Activated T-helper 17 cell treated with anti-CD3 and anti-CD28 coated beads, Interleukin-2, amount 50 U/mL, for 72 hours (primary cell): ENCODE measurements at regions not wholly inside any gene's neighbourhood (a gene's known extent, or its start where the extent isn't known, plus 50 kb on each side); places are given as distances from the start of the nearest gene placed in this dataset.

Source experiments
- ATAC-seq: fragments of 150-1000 bp; cut with Tn5 transposase; replicated peaks from 2 replicates; pipeline ENCODE4 v1.10.0; 2021; ENCODE audit warnings: mild to moderate bottlenecking, moderate library complexity
- H3K27ac Mint-ChIP-seq: one replicate; pipeline ENCODE4 v1.8.0; 2022; ENCODE audit warnings: mixed read lengths
- H3K27me3 Mint-ChIP-seq: one replicate; pipeline ENCODE4 v1.8.0; 2022; ENCODE audit warnings: mixed read lengths
- H3K36me3 Mint-ChIP-seq: one replicate; pipeline ENCODE4 v1.8.0; 2022; ENCODE audit warnings: low read depth, mild to moderate bottlenecking, mixed read lengths
- H3K4me1 Mint-ChIP-seq: one replicate; pipeline ENCODE4 v1.8.0; 2022; ENCODE audit warnings: mixed read lengths
- H3K4me3 Mint-ChIP-seq: one replicate; pipeline ENCODE4 v1.8.0; 2022; ENCODE audit warnings: mild to moderate bottlenecking, mixed read lengths
- H3K9me3 Mint-ChIP-seq: one replicate; pipeline ENCODE4 v1.8.0; 2022; ENCODE audit warnings: mixed read lengths

DNA sequence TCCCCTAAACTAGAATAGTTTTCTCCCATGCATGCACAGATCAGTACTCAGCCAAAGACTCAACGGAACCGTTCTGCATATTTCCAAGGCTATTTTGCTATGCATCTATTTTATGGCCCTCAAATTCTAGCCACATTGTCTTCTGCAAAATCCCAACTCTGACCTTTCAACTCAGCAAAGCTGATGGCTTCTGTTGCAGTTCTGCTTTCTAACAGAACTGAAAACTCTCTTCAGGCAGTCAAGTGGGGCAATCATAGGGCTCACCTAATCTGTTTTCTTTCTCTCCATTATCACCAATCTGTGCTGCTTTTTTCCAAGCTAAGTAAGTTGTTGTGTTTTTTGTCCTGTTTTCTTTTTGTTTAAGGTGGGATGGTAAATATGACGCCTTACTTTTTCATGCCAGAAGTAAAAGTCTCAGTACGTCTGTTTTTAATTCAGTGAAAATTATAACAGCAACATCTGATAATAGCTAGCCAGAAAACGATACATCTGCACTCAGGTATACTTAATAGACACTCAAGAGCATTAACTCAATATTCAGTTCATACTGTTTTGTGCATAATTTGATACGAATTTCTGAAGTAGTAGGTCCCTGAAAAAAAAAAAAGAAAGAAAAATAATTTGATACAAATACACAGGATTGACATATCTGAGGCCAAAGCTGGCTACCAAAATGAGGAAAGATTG is 454.3 kb downstream of the TLE1 start:
- H3K27me3 Mint-ChIP-seq, result no peaks in the 10 kb centered on the region
- no peak overlapping the region for H3K4me3 Mint-ChIP-seq
- no peaks in the 10 kb centered on the region for H3K36me3 Mint-ChIP-seq
- peaks cover 12% of the 10 kb centered on the region for H3K9me3 Mint-ChIP-seq
- no peaks in the 10 kb centered on the region for H3K4me1 Mint-ChIP-seq
- no peak overlapping the region for H3K27ac Mint-ChIP-seq
- no peak for ATAC-seq

GRCh38 chr9:81231011-81231410 is 458.3 kb downstream of the TLE1 start:
- H3K27me3 Mint-ChIP-seq, result no peaks in the 10 kb centered on the region
- no peak overlapping the region for H3K27ac Mint-ChIP-seq
- no peaks in the 10 kb centered on the region for H3K36me3 Mint-ChIP-seq
- ATAC-seq, result no peak
- peaks cover 12% of the 10 kb centered on the region for H3K9me3 Mint-ChIP-seq
- no peaks in the 10 kb centered on the region for H3K4me1 Mint-ChIP-seq
- no peak overlapping the region for H3K4me3 Mint-ChIP-seq

DNA sequence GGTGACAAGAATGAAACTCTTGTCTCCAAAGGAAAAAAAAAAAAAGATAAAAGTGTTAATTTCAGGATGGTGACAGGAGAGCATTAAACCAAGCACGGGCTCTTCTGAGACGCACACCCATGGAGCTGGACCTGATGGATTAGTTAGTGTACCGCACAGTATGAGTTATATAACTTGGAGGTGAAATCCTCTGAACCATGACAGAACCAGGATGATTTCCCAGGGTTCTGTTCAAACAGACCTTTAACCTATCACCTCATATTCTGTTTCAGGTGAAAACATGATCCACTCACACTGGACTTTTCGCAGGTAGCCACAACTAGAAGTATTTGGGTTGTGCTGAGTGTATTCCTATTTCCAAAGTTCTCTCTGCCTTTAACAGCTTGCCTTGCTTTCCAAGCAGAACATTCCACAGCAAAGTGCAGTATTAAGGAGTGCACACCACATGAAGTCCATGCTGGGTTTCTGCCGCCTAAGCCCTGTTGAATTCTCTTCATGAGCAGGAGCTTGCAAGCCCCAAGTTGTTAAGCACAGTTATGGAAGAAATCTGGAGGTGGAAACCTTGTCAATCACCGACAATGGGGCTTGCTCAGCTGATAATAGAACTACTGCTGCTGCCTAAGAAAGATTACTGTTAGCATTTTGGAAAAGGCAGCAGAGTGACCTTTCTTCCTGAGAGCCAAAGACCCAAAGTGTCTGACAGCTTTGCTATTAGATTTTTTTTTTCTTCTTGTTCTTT is 461.7 kb downstream of the TLE1 start:
- Mint-ChIP-seq H3K4me3 (no peak overlapping the region), H3K27ac (no peak overlapping the region), H3K4me1 (no peaks in the 10 kb centered on the region), H3K36me3 (no peaks in the 10 kb centered on the region), H3K27me3 (no peaks in the 10 kb centered on the region), H3K9me3 (peaks cover 4% of the 10 kb centered on the region)
- no peak for ATAC-seq

DNA sequence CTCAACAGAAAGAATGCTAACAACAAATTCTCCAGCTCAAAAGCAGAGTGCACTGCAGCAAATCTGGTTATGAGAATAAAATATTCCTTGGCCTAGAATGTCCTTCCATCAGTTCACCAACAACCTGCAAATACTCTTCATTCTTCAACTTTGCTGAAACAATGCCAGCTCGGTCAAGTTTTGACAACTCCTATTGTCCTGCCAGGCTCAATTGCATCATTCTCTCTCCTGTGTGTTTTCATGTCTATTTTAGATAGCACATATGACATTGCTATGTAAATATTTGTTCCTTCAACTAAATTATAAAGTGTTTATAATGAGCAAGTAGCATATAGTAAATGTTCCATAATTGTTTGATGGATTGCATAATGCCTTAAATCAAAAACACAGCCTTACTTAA is 463.8 kb downstream of the TLE1 start:
- no peak overlapping the region for H3K27ac Mint-ChIP-seq
- H3K4me1 Mint-ChIP-seq, result no peaks in the 10 kb centered on the region
- no peak for ATAC-seq
- H3K36me3 Mint-ChIP-seq, result no peaks in the 10 kb centered on the region
- peaks cover 4% of the 10 kb centered on the region for H3K9me3 Mint-ChIP-seq
- no peak overlapping the region for H3K4me3 Mint-ChIP-seq
- H3K27me3 Mint-ChIP-seq, result no peaks in the 10 kb centered on the region

GRCh38 chr9:81224166-81225081 is 464.9 kb downstream of the TLE1 start:
- Mint-ChIP-seq H3K9me3 (peaks cover 4% of the 10 kb centered on the region), H3K36me3 (no peaks in the 10 kb centered on the region), H3K4me1 (no peaks in the 10 kb centered on the region), H3K27me3 (no peaks in the 10 kb centered on the region), H3K27ac (no peak overlapping the region), H3K4me3 (no peak overlapping the region)
- ATAC-seq, result no peak

DNA sequence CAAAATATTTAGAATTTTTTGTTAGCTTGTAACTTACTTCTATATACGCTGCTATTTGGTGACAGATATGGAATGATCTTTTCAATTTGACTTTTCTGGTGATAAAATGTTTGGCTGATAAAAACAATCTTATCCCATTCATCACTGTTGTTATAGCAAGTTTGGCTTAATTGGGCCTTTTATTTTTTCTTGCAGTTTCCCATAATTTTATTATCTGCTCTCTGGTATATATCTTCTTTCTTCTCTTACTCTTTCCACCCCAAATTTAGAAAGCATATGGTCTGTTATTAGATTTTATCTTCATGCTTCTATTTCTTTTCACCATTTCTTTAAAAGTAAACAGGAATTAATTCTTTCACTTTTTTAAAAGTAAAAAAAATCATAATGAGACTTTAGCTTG is 474.4 kb downstream of the TLE1 start:
- Mint-ChIP-seq H3K4me1 (no peaks in the 10 kb centered on the region), H3K4me3 (no peak overlapping the region), H3K27me3 (no peaks in the 10 kb centered on the region), H3K9me3 (peaks cover 14% of the 10 kb centered on the region), H3K36me3 (no peaks in the 10 kb centered on the region), H3K27ac (no peak overlapping the region)
- no peak for ATAC-seq

DNA sequence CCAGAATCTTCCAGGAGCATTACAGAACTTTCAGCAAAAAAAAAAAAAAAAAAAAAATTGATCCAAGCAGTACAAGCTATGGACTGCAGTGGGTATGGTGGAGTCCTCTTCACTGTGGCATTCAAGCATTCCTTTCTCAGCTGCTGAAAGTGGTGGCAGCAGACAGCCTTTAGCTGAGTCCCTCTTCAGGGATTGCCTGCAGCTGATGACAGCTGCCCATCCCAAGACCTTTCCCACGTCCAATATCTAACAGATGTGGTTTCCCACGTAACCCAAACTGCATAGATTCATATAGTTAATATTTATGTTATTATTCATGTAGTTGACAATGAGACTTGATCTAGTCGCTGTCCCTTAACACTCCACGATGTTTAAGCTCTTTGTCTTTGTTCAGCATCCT is 475.9 kb downstream of the TLE1 start:
- no peak overlapping the region for H3K4me3 Mint-ChIP-seq
- H3K27me3 Mint-ChIP-seq, result no peaks in the 10 kb centered on the region
- no peak overlapping the region for H3K27ac Mint-ChIP-seq
- H3K9me3 Mint-ChIP-seq, result peaks cover 14% of the 10 kb centered on the region
- ATAC-seq, result no peak
- H3K36me3 Mint-ChIP-seq, result no peaks in the 10 kb centered on the region
- H3K4me1 Mint-ChIP-seq, result no peaks in the 10 kb centered on the region

- H3K9me3 Mint-ChIP-seq, result peaks cover 14% of the 10 kb centered on the region
- ATAC-seq, result no peak
- H3K4me3 Mint-ChIP-seq, result no peak overlapping the region
- H3K27me3 Mint-ChIP-seq, result no peaks in the 10 kb centered on the region
- no peaks in the 10 kb centered on the region for H3K4me1 Mint-ChIP-seq
- H3K36me3 Mint-ChIP-seq, result no peaks in the 10 kb centered on the region
- H3K27ac Mint-ChIP-seq, result no peak overlapping the region
These were observed 477.6 kb downstream of the TLE1 start for GRCh38 chr9:81211741-81212140.

GRCh38 chr9:81207651-81208050 is 481.7 kb downstream of the TLE1 start:
- Mint-ChIP-seq H3K4me1 (no peaks in the 10 kb centered on the region), H3K27ac (no peak overlapping the region), H3K36me3 (no peaks in the 10 kb centered on the region), H3K27me3 (no peaks in the 10 kb centered on the region), H3K9me3 (peaks cover 16% of the 10 kb centered on the region), H3K4me3 (no peak overlapping the region)
- no peak for ATAC-seq

DNA sequence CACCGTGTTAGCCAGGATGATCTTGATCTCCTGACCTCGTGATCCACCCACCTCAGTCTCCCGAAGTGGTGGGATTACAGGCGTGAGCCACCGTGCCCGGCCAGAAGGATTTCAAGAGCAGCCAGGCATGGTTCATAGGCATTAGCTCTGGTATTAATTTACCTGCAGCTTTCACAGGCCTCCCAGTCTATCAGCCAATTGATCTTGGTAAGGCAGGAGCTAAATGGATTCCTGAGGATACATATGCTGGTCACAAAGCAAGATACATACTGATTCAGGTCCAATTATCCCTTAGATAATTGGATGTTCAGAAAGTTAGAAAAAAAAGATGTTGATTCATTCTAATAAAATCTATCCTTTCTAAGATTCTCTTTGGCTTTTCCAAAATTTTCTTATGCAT is 487.1 kb downstream of the TLE1 start:
- H3K9me3 Mint-ChIP-seq, result peaks cover 8% of the 10 kb centered on the region
- H3K4me1 Mint-ChIP-seq, result no peaks in the 10 kb centered on the region
- no peaks in the 10 kb centered on the region for H3K36me3 Mint-ChIP-seq
- no peak overlapping the region for H3K27ac Mint-ChIP-seq
- ATAC-seq, result no peak
- H3K27me3 Mint-ChIP-seq, result no peaks in the 10 kb centered on the region
- no peak overlapping the region for H3K4me3 Mint-ChIP-seq

GRCh38 chr9:81195206-81195605 is 494.1 kb downstream of the TLE1 start:
- H3K4me1 Mint-ChIP-seq, result no peaks in the 10 kb centered on the region
- no peak for ATAC-seq
- no peaks in the 10 kb centered on the region for H3K36me3 Mint-ChIP-seq
- H3K9me3 Mint-ChIP-seq, result peaks cover 17% of the 10 kb centered on the region
- no peak overlapping the region for H3K27ac Mint-ChIP-seq
- no peak overlapping the region for H3K4me3 Mint-ChIP-seq
- no peaks in the 10 kb centered on the region for H3K27me3 Mint-ChIP-seq

- H3K36me3 Mint-ChIP-seq, result no peaks in the 10 kb centered on the region
- ATAC-seq, result no peak
- no peak overlapping the region for H3K27ac Mint-ChIP-seq
- H3K9me3 Mint-ChIP-seq, result peaks cover 17% of the 10 kb centered on the region
- no peak overlapping the region for H3K4me3 Mint-ChIP-seq
- no peaks in the 10 kb centered on the region for H3K4me1 Mint-ChIP-seq
- H3K27me3 Mint-ChIP-seq, result no peaks in the 10 kb centered on the region
These were observed 495.7 kb downstream of the TLE1 start for GRCh38 chr9:81193362-81194339.

- Mint-ChIP-seq H3K4me1 (no peaks in the 10 kb centered on the region), H3K27me3 (no peaks in the 10 kb centered on the region), H3K27ac (no peak overlapping the region), H3K36me3 (no peaks in the 10 kb centered on the region), H3K4me3 (no peak overlapping the region), H3K9me3 (peaks cover 14% of the 10 kb centered on the region)
- no peak for ATAC-seq
These were observed 498.1 kb downstream of the TLE1 start for GRCh38 chr9:81191222-81191621.

- no peak for ATAC-seq
- peaks cover 14% of the 10 kb centered on the region for H3K9me3 Mint-ChIP-seq
- H3K36me3 Mint-ChIP-seq, result no peaks in the 10 kb centered on the region
- no peak overlapping the region for H3K27ac Mint-ChIP-seq
- H3K27me3 Mint-ChIP-seq, result no peaks in the 10 kb centered on the region
- no peak overlapping the region for H3K4me3 Mint-ChIP-seq
- no peaks in the 10 kb centered on the region for H3K4me1 Mint-ChIP-seq
These were observed 498.7 kb downstream of the TLE1 start for GRCh38 chr9:81190659-81191058.
